Choroid plexus epithelial cell (primary cell): ENCODE measurements at regions not wholly inside any gene's neighbourhood (a gene's known extent, or its start where the extent isn't known, plus 50 kb on each side); places are given as distances from the start of the nearest gene placed in this dataset.

Source experiments
- DNase-seq: peaks from one replicate; pipeline ENCODE4 v3.0.0-alpha.2; 2010; ENCODE audit warnings: low read depth
- H3K4me3 ChIP-seq: 2 replicates; pipeline ENCODE4 v1.5.1; 2011; ENCODE audit warnings: low read depth, mild to moderate bottlenecking, control low read depth, low read length, moderate library complexity
- CTCF ChIP-seq: conservative IDR thresholded peaks from 2 replicates; pipeline ENCODE4 v1.5.1; 2011; ENCODE audit warnings: low read depth, mild to moderate bottlenecking, control low read depth, inconsistent platforms, low read length, moderate library complexity

- no peak for DNase-seq
- no peak overlapping the region for H3K4me3 ChIP-seq
- TF ChIP-seq CTCF = no peak
Observed at GRCh38 chr20:52619671-52620070, 352.5 kb upstream of the TSHZ2 start.

- no peak for TF ChIP-seq CTCF
- no peak for DNase-seq
- H3K4me3 ChIP-seq = no peak overlapping the region
Observed at GRCh38 chr20:52619101-52619500, 353.1 kb upstream of the TSHZ2 start.

- no peak for DNase-seq
- TF ChIP-seq CTCF = no peak
- no peak overlapping the region for H3K4me3 ChIP-seq
Observed at GRCh38 chr20:52616629-52617028, 355.5 kb upstream of the TSHZ2 start.

- no peak for TF ChIP-seq CTCF
- DNase-seq = no peak
- no peak overlapping the region for H3K4me3 ChIP-seq
Observed at GRCh38 chr20:52614051-52614863, 357.9 kb upstream of the TSHZ2 start.

- no peak for TF ChIP-seq CTCF
- DNase-seq = no peak
- no peak overlapping the region for H3K4me3 ChIP-seq
Observed at GRCh38 chr20:52612046-52612632, 360.0 kb upstream of the TSHZ2 start.

- H3K4me3 ChIP-seq = no peak overlapping the region
- no peak for DNase-seq
- TF ChIP-seq CTCF = no peak
Observed at GRCh38 chr20:52610749-52611148, 361.4 kb upstream of the TSHZ2 start.
